ENCODE measurements at regions not wholly inside any gene's neighbourhood (a gene's known extent, or its start where the extent isn't known, plus 50 kb on each side); places are given as distances from the start of the nearest gene placed in this dataset.

DNA sequence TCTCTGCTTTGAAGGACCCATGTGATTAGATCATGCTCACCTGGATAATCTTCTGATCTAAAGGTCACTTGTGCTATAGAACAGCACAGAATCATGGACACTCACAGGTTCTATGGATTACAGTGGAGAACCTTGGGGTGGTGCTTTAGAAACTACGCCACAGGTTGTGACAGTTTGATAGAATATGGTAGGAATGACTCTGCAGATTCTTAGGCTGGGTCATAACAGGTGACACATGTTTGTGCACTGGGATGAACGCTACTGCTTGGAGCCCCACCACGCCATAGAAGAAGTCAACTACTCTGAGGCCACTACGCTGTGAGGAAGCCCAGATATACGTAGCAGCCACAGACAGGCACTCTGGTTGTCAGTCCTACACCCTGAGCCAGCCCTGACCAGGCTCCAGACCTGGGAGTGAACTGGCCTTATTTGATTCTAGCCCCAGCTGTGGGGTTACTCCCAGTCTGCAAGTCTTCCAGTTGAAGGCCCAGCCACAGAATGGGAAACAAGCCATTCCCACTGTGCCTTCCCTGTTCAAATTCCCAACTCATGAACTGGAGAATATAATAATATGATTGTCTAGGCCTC, 99.0 kb upstream of the SLC24A3 start (continued):
- TF ChIP-seq, protein P1, sequence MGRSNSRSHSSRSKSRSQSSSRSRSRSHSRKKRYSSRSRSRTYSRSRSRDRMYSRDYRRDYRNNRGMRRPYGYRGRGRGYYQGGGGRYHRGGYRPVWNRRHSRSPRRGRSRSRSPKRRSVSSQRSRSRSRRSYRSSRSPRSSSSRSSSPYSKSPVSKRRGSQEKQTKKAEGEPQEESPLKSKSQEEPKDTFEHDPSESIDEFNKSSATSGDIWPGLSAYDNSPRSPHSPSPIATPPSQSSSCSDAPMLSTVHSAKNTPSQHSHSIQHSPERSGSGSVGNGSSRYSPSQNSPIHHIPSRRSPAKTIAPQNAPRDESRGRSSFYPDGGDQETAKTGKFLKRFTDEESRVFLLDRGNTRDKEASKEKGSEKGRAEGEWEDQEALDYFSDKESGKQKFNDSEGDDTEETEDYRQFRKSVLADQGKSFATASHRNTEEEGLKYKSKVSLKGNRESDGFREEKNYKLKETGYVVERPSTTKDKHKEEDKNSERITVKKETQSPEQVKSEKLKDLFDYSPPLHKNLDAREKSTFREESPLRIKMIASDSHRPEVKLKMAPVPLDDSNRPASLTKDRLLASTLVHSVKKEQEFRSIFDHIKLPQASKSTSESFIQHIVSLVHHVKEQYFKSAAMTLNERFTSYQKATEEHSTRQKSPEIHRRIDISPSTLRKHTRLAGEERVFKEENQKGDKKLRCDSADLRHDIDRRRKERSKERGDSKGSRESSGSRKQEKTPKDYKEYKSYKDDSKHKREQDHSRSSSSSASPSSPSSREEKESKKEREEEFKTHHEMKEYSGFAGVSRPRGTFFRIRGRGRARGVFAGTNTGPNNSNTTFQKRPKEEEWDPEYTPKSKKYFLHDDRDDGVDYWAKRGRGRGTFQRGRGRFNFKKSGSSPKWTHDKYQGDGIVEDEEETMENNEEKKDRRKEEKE (IDR thresholded peaks at IDR 0.05; ENCODE audit: borderline replicate concordance in 1 of 2, control insufficient read depth in 1 of 2, low read depth in 2 of 2, low read length in 1 of 2) = no peak
- TF ChIP-seq, protein P2, sequence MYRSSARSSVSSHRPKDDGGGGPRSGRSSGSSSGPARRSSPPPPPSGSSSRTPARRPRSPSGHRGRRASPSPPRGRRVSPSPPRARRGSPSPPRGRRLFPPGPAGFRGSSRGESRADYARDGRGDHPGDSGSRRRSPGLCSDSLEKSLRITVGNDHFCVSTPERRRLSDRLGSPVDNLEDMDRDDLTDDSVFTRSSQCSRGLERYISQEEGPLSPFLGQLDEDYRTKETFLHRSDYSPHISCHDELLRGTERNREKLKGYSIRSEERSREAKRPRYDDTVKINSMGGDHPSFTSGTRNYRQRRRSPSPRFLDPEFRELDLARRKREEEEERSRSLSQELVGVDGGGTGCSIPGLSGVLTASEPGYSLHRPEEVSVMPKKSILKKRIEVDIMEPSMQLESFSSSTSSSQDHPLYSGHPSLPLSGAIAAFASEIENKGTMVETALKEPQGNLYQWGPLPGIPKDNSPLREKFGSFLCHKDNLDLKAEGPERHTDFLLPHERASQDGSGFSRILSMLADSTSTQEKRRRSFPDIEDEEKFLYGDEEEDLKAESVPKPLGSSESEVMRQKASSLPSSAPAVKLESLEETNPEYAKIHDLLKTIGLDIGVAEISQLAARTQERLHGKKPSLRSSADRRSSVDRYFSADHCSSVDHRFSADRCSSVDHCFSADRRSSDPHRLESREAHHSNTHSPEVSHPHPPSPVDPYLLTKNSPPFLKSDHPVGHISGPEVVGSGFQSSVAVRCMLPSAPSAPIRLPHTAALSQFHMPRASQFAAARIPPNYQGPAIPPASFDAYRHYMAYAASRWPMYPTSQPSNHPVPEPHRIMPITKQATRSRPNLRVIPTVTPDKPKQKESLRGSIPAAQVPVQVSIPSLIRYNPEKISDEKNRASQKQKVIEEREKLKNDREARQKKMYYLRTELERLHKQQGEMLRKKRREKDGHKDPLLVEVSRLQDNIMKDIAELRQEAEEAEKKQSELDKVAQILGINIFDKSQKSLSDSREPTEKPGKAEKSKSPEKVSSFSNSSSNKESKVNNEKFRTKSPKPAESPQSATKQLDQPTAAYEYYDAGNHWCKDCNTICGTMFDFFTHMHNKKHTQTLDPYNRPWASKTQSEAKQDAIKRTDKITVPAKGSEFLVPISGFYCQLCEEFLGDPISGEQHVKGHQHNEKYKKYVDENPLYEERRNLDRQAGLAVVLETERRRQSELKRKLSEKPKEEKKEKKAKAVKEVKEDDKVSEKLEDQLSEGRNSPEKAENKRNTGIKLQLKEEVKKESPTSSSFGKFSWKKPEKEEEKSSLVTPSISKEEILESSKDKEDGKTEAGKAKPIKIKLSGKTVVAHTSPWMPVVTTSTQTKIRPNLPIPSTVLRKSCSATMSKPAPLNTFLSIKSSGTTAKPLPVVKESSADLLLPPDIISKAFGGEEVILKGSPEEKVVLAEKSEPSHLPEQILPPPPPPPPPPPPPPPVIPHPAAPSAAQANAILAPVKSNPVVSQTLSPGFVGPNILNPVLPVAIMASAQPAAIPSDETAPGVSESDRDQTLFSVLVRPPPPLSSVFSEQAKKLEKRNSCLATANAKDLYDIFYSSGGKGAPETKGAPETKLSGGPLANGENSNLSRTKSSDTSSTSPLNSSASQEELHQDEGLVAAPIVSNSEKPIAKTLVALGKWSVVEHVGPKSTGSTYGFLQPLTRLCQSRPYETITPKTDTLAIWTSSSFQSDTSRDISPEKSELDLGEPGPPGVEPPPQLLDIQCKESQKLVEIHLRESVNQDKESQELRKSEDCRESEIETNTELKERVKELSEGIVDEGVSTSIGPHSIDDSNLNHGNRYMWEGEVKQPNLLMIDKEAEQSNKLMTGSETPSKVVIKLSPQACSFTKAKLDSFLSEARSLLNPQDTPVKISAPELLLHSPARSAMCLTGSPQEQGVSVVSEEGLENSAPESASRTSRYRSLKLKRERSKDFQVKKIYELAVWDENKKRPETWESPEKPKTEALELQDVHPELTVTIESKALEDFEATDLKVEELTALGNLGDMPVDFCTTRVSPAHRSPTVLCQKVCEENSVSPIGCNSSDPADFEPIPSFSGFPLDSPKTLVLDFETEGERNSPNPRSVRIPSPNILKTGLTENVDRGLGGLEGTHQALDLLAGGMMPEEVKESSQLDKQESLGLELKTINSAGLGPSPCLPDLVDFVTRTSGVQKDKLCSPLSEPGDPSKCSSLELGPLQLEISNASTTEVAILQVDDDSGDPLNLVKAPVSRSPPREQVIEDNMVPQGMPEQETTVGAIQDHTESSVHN (IDR thresholded peaks at IDR 0.05; ENCODE audit: borderline replicate concordance in 1 of 2, low read depth in 1 of 2) = no peak
- TF ChIP-seq, protein P3, sequence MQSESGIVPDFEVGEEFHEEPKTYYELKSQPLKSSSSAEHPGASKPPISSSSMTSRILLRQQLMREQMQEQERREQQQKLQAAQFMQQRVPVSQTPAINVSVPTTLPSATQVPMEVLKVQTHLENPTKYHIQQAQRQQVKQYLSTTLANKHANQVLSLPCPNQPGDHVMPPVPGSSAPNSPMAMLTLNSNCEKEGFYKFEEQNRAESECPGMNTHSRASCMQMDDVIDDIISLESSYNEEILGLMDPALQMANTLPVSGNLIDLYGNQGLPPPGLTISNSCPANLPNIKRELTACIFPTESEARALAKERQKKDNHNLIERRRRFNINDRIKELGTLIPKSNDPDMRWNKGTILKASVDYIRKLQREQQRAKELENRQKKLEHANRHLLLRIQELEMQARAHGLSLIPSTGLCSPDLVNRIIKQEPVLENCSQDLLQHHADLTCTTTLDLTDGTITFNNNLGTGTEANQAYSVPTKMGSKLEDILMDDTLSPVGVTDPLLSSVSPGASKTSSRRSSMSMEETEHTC (IDR thresholded peaks at IDR 0.05) = no peak
- TF ChIP-seq NFE2 (IDR thresholded peaks at IDR 0.05; ENCODE audit: low read depth) (peak; percentile 72), MEIS2 (IDR thresholded peaks at IDR 0.05; ENCODE audit: partially characterized antibody) (peak; percentile 84), ZBTB5 (IDR thresholded peaks at IDR 0.05) (no peak), GATAD2A (IDR thresholded peaks at IDR 0.05) (no peak), PKNOX1 (IDR thresholded peaks at IDR 0.05) (peak; percentile 75), NFE2L1 (tag; IDR thresholded peaks at IDR 0.05; ENCODE audit: borderline replicate concordance, low read depth) (peak; percentile 37; the same call in 1 of the 2 replicates), SP2 (IDR thresholded peaks at IDR 0.05; ENCODE audit: extremely low read depth, low read depth, low read length, poor library complexity, severe bottlenecking) (no peak), MCM7 (IDR thresholded peaks at IDR 0.05) (no peak)
